ENCODE measurements at regions not wholly inside any gene's neighbourhood (a gene's known extent, or its start where the extent isn't known, plus 50 kb on each side); places are given as distances from the start of the nearest gene placed in this dataset.

- TF ChIP-seq, protein P1, sequence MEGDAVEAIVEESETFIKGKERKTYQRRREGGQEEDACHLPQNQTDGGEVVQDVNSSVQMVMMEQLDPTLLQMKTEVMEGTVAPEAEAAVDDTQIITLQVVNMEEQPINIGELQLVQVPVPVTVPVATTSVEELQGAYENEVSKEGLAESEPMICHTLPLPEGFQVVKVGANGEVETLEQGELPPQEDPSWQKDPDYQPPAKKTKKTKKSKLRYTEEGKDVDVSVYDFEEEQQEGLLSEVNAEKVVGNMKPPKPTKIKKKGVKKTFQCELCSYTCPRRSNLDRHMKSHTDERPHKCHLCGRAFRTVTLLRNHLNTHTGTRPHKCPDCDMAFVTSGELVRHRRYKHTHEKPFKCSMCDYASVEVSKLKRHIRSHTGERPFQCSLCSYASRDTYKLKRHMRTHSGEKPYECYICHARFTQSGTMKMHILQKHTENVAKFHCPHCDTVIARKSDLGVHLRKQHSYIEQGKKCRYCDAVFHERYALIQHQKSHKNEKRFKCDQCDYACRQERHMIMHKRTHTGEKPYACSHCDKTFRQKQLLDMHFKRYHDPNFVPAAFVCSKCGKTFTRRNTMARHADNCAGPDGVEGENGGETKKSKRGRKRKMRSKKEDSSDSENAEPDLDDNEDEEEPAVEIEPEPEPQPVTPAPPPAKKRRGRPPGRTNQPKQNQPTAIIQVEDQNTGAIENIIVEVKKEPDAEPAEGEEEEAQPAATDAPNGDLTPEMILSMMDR (IDR thresholded peaks at IDR 0.05) = no peak
- TF ChIP-seq POLR2A (IDR thresholded peaks at IDR 0.05) = no peak
- TF ChIP-seq POLR2AphosphoS5 (IDR thresholded peaks at IDR 0.05; ENCODE audit: insufficient read depth in 1 of 2, low read depth in 1 of 2) = no peak
Measured at GRCh38 chr2:22912398-22912797, 472.6 kb upstream of the KLHL29 start.

Measured in vagina (tissue), 2 donors.